Endodermal cell (in vitro differentiated cells): ENCODE measurements at regions not wholly inside any gene's neighbourhood (a gene's known extent, or its start where the extent isn't known, plus 50 kb on each side); places are given as distances from the start of the nearest gene placed in this dataset.
A peak's percentile ranks its signal among the peaks of the same experiment; 100 is the strongest.

Experiments
- DNase-seq: peaks from one replicate; pipeline ENCODE4 v3.0.0-alpha.2; 2017
- H3K27ac ChIP-seq: 2 replicates; pipeline ENCODE4 v1.5.1; 2013; ENCODE audit warnings: mild to moderate bottlenecking, low read depth, low read length, moderate library complexity
- H3K27me3 ChIP-seq: 2 replicates; pipeline ENCODE4 v1.6.1; 2013; ENCODE audit warnings: mild to moderate bottlenecking, low read length, moderate library complexity; ENCODE audit not compliant: insufficient read depth, control insufficient read depth, poor library complexity, severe bottlenecking
- H3K36me3 ChIP-seq: 2 replicates; pipeline ENCODE4 v1.7.0; 2013; ENCODE audit warnings: mild to moderate bottlenecking, low read length, moderate library complexity; ENCODE audit not compliant: control insufficient read depth, insufficient read depth
- H3K4me1 ChIP-seq: one replicate; pipeline ENCODE4 v1.7.0; 2013; ENCODE audit warnings: low read length; ENCODE audit not compliant: control insufficient read depth, insufficient read depth
- H3K4me3 ChIP-seq: 2 replicates; pipeline ENCODE4 v1.5.1; 2013; ENCODE audit warnings: mild to moderate bottlenecking, low read length, moderate library complexity
- H3K9ac ChIP-seq: 2 replicates; pipeline ENCODE4 v1.6.1; 2013; ENCODE audit warnings: mild to moderate bottlenecking, low read length, moderate library complexity; ENCODE audit not compliant: poor library complexity, severe bottlenecking; ENCODE audit errors: extremely low read depth
- H3K9me3 ChIP-seq: 2 replicates; pipeline ENCODE4 v1.6.1; 2013; ENCODE audit warnings: mild to moderate bottlenecking, low read length, moderate library complexity; ENCODE audit not compliant: control insufficient read depth
- H3K27ac Mint-ChIP-seq: 2 replicates; pipeline ENCODE4 v1.8.0; 2020; ENCODE audit warnings: mixed read lengths
- H3K27me3 Mint-ChIP-seq: 2 replicates; pipeline ENCODE4 v1.8.0; 2021; ENCODE audit warnings: mild to moderate bottlenecking, mixed read lengths; ENCODE audit not compliant: insufficient read depth
- H3K36me3 Mint-ChIP-seq: 2 replicates; pipeline ENCODE4 v1.8.0; 2020; ENCODE audit warnings: low read depth, mixed read lengths
- H3K4me1 Mint-ChIP-seq: 2 replicates; pipeline ENCODE4 v1.8.0; 2020; ENCODE audit warnings: mixed read lengths
- H3K4me3 Mint-ChIP-seq: 2 replicates; pipeline ENCODE4 v1.8.0; 2020; ENCODE audit warnings: mild to moderate bottlenecking, moderate library complexity, mixed read lengths
- H3K9me3 Mint-ChIP-seq: 2 replicates; pipeline ENCODE4 v1.8.0; 2020; ENCODE audit warnings: mild to moderate bottlenecking, mixed read lengths
- WGBS, 2 experiments: methylation state at CpG; one replicate each; pipeline versions ENCODE4 v1.1.5 to v1.1.7; 2013; ENCODE audit warnings: missing lambda C conversion rate in 2 of 2, mixed read lengths in 1 of 2; ENCODE audit not compliant: insufficient coverage in 1 of 2, insufficient read length in 1 of 2; 5-methylcytosine and 5-hydroxymethylcytosine counted together
- TF ChIP-seq, protein P1 (sequence below): fragments of 200-600 bp; sonication (generic); conservative IDR thresholded peaks from 2 replicates; pipeline ENCODE4 v1.5.0; 2021; ENCODE audit warnings: antibody characterized with exemption, mild to moderate bottlenecking

DNA sequence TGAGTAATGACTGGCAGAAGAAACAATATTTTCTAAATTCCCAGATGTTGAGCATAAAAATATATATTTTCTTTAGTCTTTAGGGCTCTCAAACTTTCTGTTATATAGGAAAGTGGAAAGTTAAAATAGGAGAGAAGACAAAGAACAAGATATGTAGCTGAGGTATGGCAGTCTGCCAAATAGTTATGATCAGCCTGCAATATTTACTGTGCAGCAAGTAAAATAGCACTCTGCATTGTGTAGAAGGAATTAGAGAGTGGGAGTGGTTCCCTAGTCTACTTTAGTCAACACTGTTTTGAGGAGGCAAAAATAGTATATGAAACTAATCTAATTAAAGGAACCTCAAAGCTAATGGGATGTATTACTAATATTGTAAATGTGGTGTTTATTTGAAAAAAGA is 978.1 kb upstream of the ALCAM start:
- Mint-ChIP-seq H3K4me1 (no peaks in the 10 kb centered on the region), H3K27me3 (peaks cover 2% of the 10 kb centered on the region), H3K36me3 (no peaks in the 10 kb centered on the region), H3K27ac (no peak overlapping the region), H3K4me3 (no peak overlapping the region), H3K9me3 (peaks cover 16% of the 10 kb centered on the region)
- TF ChIP-seq, protein P1, sequence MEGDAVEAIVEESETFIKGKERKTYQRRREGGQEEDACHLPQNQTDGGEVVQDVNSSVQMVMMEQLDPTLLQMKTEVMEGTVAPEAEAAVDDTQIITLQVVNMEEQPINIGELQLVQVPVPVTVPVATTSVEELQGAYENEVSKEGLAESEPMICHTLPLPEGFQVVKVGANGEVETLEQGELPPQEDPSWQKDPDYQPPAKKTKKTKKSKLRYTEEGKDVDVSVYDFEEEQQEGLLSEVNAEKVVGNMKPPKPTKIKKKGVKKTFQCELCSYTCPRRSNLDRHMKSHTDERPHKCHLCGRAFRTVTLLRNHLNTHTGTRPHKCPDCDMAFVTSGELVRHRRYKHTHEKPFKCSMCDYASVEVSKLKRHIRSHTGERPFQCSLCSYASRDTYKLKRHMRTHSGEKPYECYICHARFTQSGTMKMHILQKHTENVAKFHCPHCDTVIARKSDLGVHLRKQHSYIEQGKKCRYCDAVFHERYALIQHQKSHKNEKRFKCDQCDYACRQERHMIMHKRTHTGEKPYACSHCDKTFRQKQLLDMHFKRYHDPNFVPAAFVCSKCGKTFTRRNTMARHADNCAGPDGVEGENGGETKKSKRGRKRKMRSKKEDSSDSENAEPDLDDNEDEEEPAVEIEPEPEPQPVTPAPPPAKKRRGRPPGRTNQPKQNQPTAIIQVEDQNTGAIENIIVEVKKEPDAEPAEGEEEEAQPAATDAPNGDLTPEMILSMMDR = no peak
- H3K9ac ChIP-seq = no peak overlapping the region
- no peak overlapping the region for H3K27ac ChIP-seq
- peaks cover 6% of the 10 kb centered on the region for H3K9me3 ChIP-seq
- no peak overlapping the region for H3K4me3 ChIP-seq
- DNase-seq = no peak
- H3K27me3 ChIP-seq = no peaks in the 10 kb centered on the region
- H3K36me3 ChIP-seq = no peaks in the 10 kb centered on the region
- no peaks in the 10 kb centered on the region for H3K4me1 ChIP-seq

DNA sequence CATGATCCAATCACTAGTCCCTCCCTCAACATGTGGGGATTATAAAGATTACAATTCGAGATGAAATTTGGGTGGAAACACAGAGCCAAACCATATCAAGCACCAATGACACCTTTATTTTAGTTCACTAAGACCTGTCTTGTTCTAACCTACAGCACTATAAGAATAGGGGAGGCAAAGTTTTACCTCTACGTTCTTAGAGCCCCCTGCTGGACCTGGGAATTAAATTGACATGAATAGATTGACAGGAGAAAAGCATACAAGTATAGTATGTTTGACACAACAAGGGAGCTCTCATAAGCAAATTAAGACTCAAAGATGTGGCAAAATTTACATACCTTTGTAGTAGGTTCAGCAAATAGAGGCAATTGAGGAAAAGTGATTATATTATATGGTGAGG is 974.4 kb upstream of the ALCAM start:
- Mint-ChIP-seq H3K27ac (no peak overlapping the region), H3K4me3 (no peak overlapping the region), H3K9me3 (peaks cover 16% of the 10 kb centered on the region), H3K36me3 (no peaks in the 10 kb centered on the region), H3K27me3 (peaks cover 2% of the 10 kb centered on the region), H3K4me1 (no peaks in the 10 kb centered on the region)
- TF ChIP-seq, protein P1 = peak; percentile 57
- Histone ChIP-seq H3K27me3 (no peaks in the 10 kb centered on the region), H3K4me1 (no peaks in the 10 kb centered on the region), H3K9me3 (peaks cover 6% of the 10 kb centered on the region), H3K36me3 (no peaks in the 10 kb centered on the region), H3K27ac (no peak overlapping the region), H3K4me3 (no peak overlapping the region), H3K9ac (no peak overlapping the region)
- WGBS, 2 experiments = 71 to 75% methylated on average over 1 to 2 of the region's 2 CpGs
- DNase-seq = no peak

DNA sequence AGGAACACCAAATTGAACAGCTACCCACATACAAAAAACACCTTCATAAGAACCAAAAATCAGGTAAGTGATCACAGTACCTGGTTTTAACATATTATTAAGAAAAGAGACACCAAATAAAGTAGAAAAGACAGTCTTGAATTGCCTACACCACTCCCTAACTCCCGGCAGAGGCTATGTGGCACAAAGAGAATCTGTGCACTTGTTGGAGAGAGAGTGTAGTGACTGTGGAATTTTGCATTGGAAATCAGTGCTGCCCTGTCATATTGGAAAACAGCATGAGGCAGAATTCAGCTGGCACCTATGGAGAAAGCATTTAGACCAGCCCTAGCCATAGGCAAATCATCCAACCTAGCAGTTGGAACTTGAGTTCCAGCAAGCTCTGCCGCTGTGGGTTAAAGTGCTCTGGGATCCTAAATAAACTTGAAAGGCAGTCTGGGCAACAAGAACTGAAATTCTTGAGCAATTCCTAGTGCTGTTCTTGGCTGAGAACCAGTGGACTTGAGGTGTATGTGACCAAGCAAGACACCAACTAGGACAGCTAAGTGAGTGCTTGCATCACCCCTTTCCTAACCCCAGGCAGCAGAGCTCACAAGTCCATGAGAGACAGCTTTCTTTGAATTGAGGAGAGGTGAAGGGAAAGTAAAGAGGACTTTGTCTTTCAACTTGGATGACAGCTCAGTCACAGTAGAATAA is 969.6 kb upstream of the ALCAM start:
- 88 to 96% methylated on average over 1 to 2 of the region's 2 CpGs for WGBS, 2 experiments

More for the DNA sequence above, 969.6 kb upstream of the ALCAM start:
- H3K4me1 ChIP-seq = no peaks in the 10 kb centered on the region
- peaks cover 8% of the 10 kb centered on the region for H3K9me3 ChIP-seq
- no peaks in the 10 kb centered on the region for H3K27me3 ChIP-seq
- Mint-ChIP-seq H3K27ac (no peak overlapping the region), H3K4me1 (no peaks in the 10 kb centered on the region), H3K4me3 (no peak overlapping the region), H3K27me3 (no peaks in the 10 kb centered on the region), H3K9me3 (peaks cover 10% of the 10 kb centered on the region), H3K36me3 (no peaks in the 10 kb centered on the region)
- no peak overlapping the region for H3K27ac ChIP-seq
- TF ChIP-seq, protein P1 = no peak
- H3K36me3 ChIP-seq = no peaks in the 10 kb centered on the region
- no peak for DNase-seq
- no peak overlapping the region for H3K9ac ChIP-seq
- H3K4me3 ChIP-seq = no peak overlapping the region
